ENCODE measurements at regions not wholly inside any gene's neighbourhood (a gene's known extent, or its start where the extent isn't known, plus 50 kb on each side); places are given as distances from the start of the nearest gene placed in this dataset.

DNA sequence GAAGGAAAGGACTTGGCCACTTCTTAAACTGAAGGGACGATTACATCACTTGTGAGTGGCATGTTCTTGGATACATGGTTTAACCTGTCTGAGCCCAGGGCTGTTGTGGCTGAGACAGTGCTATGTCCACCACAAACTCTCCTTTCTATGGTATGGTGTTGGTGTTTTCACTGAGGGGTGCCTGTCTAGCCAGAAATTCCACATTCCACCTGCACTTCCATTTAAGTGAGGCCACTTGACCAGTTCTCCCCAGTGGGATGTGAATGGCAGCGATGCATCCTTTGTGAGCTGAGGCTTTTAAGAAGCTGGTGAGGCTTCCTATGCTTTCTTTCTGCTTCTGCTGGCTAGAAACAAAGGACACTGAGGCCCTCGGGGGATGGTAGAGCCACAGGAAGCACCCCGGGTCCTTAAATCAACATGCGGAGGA is 151.4 kb upstream of the CHD6 start:
- DNase-seq (ENCODE audit: low read depth), result no peak
- no peak overlapping the region for H3K4me3 ChIP-seq (ENCODE audit: low read length)
- TF ChIP-seq, protein P1, sequence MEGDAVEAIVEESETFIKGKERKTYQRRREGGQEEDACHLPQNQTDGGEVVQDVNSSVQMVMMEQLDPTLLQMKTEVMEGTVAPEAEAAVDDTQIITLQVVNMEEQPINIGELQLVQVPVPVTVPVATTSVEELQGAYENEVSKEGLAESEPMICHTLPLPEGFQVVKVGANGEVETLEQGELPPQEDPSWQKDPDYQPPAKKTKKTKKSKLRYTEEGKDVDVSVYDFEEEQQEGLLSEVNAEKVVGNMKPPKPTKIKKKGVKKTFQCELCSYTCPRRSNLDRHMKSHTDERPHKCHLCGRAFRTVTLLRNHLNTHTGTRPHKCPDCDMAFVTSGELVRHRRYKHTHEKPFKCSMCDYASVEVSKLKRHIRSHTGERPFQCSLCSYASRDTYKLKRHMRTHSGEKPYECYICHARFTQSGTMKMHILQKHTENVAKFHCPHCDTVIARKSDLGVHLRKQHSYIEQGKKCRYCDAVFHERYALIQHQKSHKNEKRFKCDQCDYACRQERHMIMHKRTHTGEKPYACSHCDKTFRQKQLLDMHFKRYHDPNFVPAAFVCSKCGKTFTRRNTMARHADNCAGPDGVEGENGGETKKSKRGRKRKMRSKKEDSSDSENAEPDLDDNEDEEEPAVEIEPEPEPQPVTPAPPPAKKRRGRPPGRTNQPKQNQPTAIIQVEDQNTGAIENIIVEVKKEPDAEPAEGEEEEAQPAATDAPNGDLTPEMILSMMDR (conservative IDR thresholded peaks at IDR 0.05; ENCODE audit: low read length), result no peak

DNA sequence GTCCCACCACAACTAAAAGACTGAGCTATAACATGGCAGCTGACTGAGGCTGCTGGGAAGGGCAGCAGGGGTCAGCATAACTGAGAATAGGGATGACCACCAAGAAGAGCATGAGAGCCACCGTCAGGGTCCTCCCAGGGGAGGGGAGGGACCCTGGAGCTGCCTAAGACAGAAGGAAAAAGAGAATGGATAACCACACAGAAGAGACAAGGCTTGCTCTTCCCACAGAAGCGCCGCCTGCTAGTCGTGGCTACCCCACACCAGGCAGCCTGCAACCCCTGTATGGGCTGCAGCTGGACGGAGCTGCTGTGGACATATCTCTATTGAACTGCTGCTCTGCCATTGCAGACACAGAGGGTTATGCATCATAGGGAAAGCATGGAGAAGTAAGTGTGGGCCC is 132.0 kb upstream of the CHD6 start:
- no peak overlapping the region for H3K4me3 ChIP-seq (ENCODE audit: low read length)
- TF ChIP-seq, protein P1 (conservative IDR thresholded peaks at IDR 0.05; ENCODE audit: low read length), result no peak
- DNase-seq (ENCODE audit: low read depth), result no peak

DNA sequence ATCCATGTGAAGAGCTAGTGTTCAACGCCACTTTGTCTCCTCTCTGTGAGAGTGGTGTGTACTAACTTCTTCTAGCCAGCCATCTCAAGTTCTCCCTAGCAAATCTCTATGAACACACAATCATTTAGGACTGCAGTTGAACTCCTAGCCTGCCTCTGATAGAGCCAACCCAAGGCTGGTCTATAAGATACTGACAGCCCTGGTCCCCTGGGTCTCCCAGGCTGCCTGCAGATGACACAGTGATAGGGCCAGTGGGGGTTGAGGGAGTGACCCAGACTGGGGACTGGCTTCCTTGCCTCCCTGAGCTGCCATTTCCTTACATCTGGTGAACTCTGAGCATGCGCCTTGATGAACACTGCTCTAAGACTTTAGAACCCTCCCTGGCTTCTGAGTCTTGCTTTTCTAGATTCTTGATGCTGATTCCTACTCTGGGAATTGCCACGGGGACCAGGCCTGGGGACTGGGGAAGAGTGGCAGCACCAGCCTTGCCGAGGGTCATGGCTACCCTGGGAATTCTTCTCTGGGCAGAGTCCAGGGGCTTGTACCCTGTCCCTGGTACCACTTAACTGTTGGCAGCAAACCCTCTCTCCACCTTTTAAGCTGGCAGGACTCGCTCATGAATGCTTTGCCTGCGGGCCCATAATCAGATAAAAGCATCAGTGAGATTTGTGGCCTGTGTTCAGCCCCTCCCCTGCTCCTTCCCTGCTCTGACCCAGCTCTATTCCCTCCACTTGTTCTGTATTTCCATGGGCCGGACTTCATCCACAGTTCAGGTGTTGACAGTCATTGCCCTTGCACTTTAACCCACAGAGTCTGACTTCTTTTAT is 130.8 kb upstream of the CHD6 start:
- H3K4me3 ChIP-seq (ENCODE audit: low read length), result no peak overlapping the region
- DNase-seq (ENCODE audit: low read depth), result no peak
- TF ChIP-seq, protein P1 (conservative IDR thresholded peaks at IDR 0.05; ENCODE audit: low read length), result no peak

DNA sequence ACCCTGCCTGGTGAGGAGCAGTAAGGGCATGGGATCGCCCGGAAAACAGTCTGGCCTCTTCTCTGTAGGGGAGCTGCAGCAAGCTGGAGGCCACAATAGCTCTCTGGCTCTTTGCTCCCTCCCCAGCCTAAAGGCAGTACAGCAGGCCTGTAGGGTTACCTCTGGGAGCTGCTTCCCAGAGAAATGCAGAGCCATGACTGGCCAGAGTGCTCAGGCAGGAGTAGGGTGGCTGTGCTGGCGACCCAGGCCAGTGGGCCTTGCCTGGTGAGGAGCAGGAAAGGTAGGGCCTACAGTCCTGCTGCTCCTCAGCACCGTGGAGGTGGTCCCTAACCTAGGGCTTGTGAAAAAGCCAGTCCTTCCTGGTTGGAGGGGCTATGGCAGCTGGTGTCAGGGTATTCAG is 129.9 kb upstream of the CHD6 start:
- DNase-seq (ENCODE audit: low read depth), result no peak
- TF ChIP-seq, protein P1 (conservative IDR thresholded peaks at IDR 0.05; ENCODE audit: low read length), result no peak
- H3K4me3 ChIP-seq (ENCODE audit: low read length), result no peak overlapping the region

DNA sequence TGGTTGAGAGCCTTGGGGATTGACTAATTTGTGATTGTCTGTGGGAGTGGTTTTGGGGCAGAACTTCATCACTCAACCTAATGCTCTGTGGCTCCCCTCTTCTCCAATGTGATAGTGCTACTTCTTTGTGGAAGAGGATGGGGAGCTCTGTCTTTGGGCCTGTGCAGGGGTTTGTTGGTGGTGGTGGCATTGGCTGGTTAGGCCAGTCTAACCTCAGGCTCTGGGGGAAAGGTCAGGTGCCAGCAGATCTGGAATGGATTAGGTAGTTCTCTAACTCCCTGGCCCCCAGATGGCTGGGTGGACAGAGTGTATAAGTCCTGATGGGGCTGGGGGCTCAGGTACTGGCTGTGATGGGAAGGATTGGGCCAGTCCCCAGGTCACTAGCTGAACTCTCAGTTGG is 129.0 kb upstream of the CHD6 start:
- DNase-seq (ENCODE audit: low read depth), result no peak
- TF ChIP-seq, protein P1 (conservative IDR thresholded peaks at IDR 0.05; ENCODE audit: low read length), result no peak
- no peak overlapping the region for H3K4me3 ChIP-seq (ENCODE audit: low read length)

DNA sequence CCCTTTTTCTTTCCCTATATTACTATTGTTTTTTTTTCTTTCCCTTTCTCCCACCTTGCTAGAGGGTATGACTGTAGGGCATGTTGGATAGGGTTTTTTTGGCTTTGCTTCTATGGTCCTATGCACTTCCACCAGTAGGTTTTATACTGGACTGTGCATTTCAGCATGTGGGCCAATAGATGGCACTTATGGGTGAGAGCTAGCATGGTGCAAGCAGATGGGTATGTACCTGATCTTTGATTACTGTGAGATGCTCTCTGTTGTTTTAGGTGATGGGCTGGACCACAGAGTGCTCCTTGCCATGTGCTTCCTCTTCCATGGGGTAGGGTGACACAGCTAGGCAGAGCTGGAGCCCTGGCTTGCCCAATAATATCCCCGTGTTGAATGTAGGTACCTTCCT is 128.5 kb upstream of the CHD6 start:
- DNase-seq (ENCODE audit: low read depth), result no peak
- H3K4me3 ChIP-seq (ENCODE audit: low read length), result no peak overlapping the region
- TF ChIP-seq, protein P1 (conservative IDR thresholded peaks at IDR 0.05; ENCODE audit: low read length), result peak; percentile 10; the same call in 1 of the 2 replicates

DNA sequence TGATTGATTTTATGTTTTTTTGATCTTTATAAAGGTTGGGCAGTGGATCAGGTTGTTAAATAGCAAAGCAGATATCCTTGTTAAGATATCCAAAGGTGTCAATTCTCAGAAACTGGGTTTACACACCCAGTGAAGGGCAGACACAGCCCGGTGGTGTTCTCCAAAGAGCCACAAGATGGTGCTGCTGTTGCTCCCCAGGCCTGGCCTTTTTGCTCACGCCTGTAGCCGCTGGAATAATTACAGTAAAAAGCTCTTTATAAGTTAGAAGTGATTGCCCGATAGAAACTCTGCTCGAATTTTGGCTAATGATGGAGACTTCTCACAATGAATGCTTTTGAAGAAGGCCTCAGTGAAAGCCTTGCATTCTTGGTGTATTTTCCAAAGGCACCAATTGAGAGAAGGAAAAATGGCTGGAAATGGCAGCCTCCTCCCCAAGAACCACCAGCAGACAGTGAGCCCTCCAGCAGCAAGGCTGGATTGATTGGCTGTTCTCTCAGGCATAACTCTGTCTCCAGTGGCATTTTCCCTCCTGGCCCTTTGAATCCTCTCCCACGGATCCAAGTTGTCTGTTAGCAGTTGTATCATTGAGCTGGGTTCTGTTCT is 120.5 kb upstream of the CHD6 start:
- TF ChIP-seq, protein P1 (conservative IDR thresholded peaks at IDR 0.05; ENCODE audit: low read length), result peak; percentile 94
- H3K4me3 ChIP-seq (ENCODE audit: low read length), result no peak overlapping the region
- peak; percentile 42 for DNase-seq (ENCODE audit: low read depth)
